Sigmoid colon (tissue), 6 donors: ENCODE measurements at regions not wholly inside any gene's neighbourhood (a gene's known extent, or its start where the extent isn't known, plus 50 kb on each side); places are given as distances from the start of the nearest gene placed in this dataset.
"Not testable (repeated sequence)": the region's sequence is repeated elsewhere in the genome, so short reads cannot be mapped to it uniquely, and the experiment has no call there.

Experiments
- DNase-seq: peaks from one replicate; pipeline ENCODE4 v3.0.0-alpha.2; 2019
- H3K27ac ChIP-seq, 4 donors: fragments of 200-600 bp; sonication (generic); one replicate each; pipeline ENCODE4 v1.5.1; 2016 to 2019; ENCODE audit warnings: mild to moderate bottlenecking in 1 of 4
- H3K27me3 ChIP-seq, 3 donors: fragments of 200-600 bp; sonication (generic); one replicate each; pipeline ENCODE4 v1.5.1; 2019; ENCODE audit warnings: mild to moderate bottlenecking in 1 of 3
- H3K36me3 ChIP-seq, 4 donors: fragments of 200-600 bp; sonication (generic); one replicate each; pipeline ENCODE4 v1.5.1; 2016 to 2019
- H3K4me1 ChIP-seq, 4 donors: fragments of 200-600 bp; sonication (generic); one replicate each; pipeline ENCODE4 v1.5.1; 2017 to 2019
- H3K4me3 ChIP-seq, 4 donors: fragments of 200-600 bp; sonication (generic); one replicate each; pipeline ENCODE4 v1.5.1; 2017 to 2019; ENCODE audit warnings: mild to moderate bottlenecking in 2 of 4, moderate library complexity in 1 of 4
- H3K9me3 ChIP-seq, 4 donors: fragments of 200-600 bp in 3 of 4; sonication (generic) in 3 of 4; one replicate each; pipeline versions ENCODE4 v1.5.1 to v1.6.1; 2013 to 2019
- POLR2A ChIP-seq, 2 donors: fragments of 450-650 bp; IDR thresholded peaks; one replicate each; pipeline ENCODE4 v1.6.1; 2016; ENCODE audit warnings: antibody characterized with exemption in 2 of 2, mild to moderate bottlenecking in 2 of 2, moderate library complexity in 2 of 2
- POLR2AphosphoS5 ChIP-seq, 4 donors: sonication (generic); formaldehyde crosslinking; IDR thresholded peaks; one replicate each; pipeline ENCODE4 v1.6.1; 2017; ENCODE audit warnings: antibody characterized with exemption in 4 of 4
- WGBS, 2 donors: extraction: QIAGEN DNeasy Blood & Tissue Kit; methylation state at CpG; one replicate each; pipeline ENCODE4 v1.1.7; 2013; 5-methylcytosine and 5-hydroxymethylcytosine counted together
- intact Hi-C: fragments of 100-400 bp; cut with DNase I; formaldehyde crosslinking; loops from one replicate; pipeline ENCODE4 v1.15.1; 2023
- donor health status: healthy with polysubstance abuse.
- donor health status: healthy.

DNA sequence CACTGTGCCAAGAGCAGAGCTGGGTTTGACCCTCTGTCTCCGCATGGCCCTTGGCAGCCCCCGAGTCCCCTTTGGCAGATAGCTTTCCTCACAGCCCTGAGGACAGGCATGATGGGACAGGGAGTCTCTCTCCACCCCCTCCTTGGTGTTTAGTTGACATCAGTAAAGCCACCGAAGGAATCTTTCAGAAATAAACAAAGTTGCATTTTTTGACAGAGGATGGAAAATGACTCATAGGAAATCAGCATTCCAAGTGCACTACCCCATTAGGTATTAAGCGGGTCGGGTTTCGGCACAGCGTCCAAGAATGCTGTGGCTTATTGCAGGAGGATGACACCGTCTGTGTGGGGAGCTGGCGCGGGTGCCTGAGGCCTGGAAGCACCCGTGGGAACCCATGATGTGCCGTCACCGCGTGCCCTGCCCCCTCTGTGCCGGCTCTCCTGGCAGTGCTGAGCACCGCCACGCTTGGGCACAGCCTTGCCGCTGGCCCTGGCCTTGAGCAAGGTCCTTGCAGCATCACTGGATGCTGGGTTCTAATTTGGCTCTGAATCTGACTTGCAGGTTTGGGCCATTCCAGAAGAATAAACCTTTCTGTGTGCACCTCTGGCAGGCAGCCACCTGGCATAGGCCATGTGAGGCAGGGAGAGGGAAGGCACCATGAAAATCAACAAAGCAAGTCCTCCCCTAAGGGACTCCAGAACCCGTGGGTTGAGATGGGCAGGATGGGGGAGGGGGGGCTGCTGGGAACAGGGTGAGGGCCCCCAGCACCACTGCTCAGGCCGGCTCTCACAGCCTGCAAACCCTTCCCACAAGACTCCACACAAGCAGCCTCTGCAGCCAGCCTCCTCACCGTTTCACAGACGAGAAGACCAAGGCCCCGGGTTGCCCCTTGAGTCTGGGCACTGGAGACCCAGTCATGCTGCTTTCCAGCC, 50.5 kb upstream of the ZNF469 start:
- no peak for TF ChIP-seq POLR2A (IDR thresholded peaks at IDR 0.05)
- TF ChIP-seq POLR2AphosphoS5 (IDR thresholded peaks at IDR 0.05): peak in 2 of 4 donors; percentile 31 to 63
- Histone ChIP-seq H3K27me3 (no peaks in the 10 kb centered on the region), H3K9me3 (no peaks in the 10 kb centered on the region), H3K27ac (peak overlapping the region in 2 of 4 donors; percentile 57 to 62), H3K4me1 (peaks cover 0 to 14% (median 9%) of the 10 kb centered on the region in 4 donors), H3K36me3 (no peaks in the 10 kb centered on the region), H3K4me3 (no peak overlapping the region)
- WGBS, 2 donors: 78% methylated on average over 23 of the region's 23 CpGs
- peak; percentile 87 for DNase-seq
- intact Hi-C loops: no loop called here

- Histone ChIP-seq H3K27ac (peak overlapping the region in 2 of 4 donors; percentile 57 to 62), H3K4me1 (peaks cover 0 to 14% (median 9%) of the 10 kb centered on the region in 4 donors)
- H3K9me3 ChIP-seq, intact Hi-C loops, H3K27me3 ChIP-seq, H3K4me3 ChIP-seq, DNase-seq, H3K36me3 ChIP-seq: not testable (repeated sequence)
- 48 to 57% methylated on average over 27 to 28 of the region's 33 CpGs for WGBS, 2 donors
These were observed 49.6 kb upstream of the ZNF469 start for GRCh38 chr16:88332921-88333825.
